ENCODE measurements at regions not wholly inside any gene's neighbourhood (a gene's known extent, or its start where the extent isn't known, plus 50 kb on each side); places are given as distances from the start of the nearest gene placed in this dataset.

GRCh38 chr7:114062810-114063209 is 144.0 kb upstream of the PPP1R3A start:
- no peaks in the 10 kb centered on the region for H3K36me3 ChIP-seq (ENCODE audit: control insufficient read depth in 2 of 2, insufficient read depth in 2 of 2, low read length in 2 of 2)
- no peaks in the 10 kb centered on the region for H3K9me3 ChIP-seq (ENCODE audit: control insufficient read depth in 2 of 2, low read length in 2 of 2)
- H3K27ac ChIP-seq (ENCODE audit: low read length) = no peak overlapping the region
- no peaks in the 10 kb centered on the region for H3K4me1 ChIP-seq (ENCODE audit: control insufficient read depth, insufficient read depth, low read length)
- H3K4me3 ChIP-seq (ENCODE audit: low read length in 2 of 2) = no peak overlapping the region
- H3K9ac ChIP-seq (ENCODE audit: low read length in 2 of 2) = no peak overlapping the region
- no peaks in the 10 kb centered on the region for H3K27me3 ChIP-seq (ENCODE audit: control insufficient read depth in 1 of 2, insufficient read depth in 2 of 2, low read length in 2 of 2)

GRCh38 chr7:114051871-114052331 is 133.1 kb upstream of the PPP1R3A start:
- H3K27me3 ChIP-seq (ENCODE audit: control insufficient read depth in 1 of 2, insufficient read depth in 2 of 2, low read length in 2 of 2) = no peaks in the 10 kb centered on the region
- no peaks in the 10 kb centered on the region for H3K9me3 ChIP-seq (ENCODE audit: control insufficient read depth in 2 of 2, low read length in 2 of 2)
- no peaks in the 10 kb centered on the region for H3K36me3 ChIP-seq (ENCODE audit: control insufficient read depth in 2 of 2, insufficient read depth in 2 of 2, low read length in 2 of 2)
- H3K4me1 ChIP-seq (ENCODE audit: control insufficient read depth, insufficient read depth, low read length) = no peaks in the 10 kb centered on the region
- H3K27ac ChIP-seq (ENCODE audit: low read length) = no peak overlapping the region
- no peak overlapping the region for H3K4me3 ChIP-seq (ENCODE audit: low read length in 2 of 2)
- H3K9ac ChIP-seq (ENCODE audit: low read length in 2 of 2) = no peak overlapping the region

- Histone ChIP-seq H3K9ac (ENCODE audit: low read length in 2 of 2) (no peak overlapping the region), H3K4me1 (ENCODE audit: control insufficient read depth, insufficient read depth, low read length) (no peaks in the 10 kb centered on the region), H3K27me3 (ENCODE audit: control insufficient read depth in 1 of 2, insufficient read depth in 2 of 2, low read length in 2 of 2) (no peaks in the 10 kb centered on the region), H3K9me3 (ENCODE audit: control insufficient read depth in 2 of 2, low read length in 2 of 2) (no peaks in the 10 kb centered on the region), H3K27ac (ENCODE audit: low read length) (no peak overlapping the region), H3K36me3 (ENCODE audit: control insufficient read depth in 2 of 2, insufficient read depth in 2 of 2, low read length in 2 of 2) (no peaks in the 10 kb centered on the region), H3K4me3 (ENCODE audit: low read length in 2 of 2) (no peak overlapping the region)
Measured at GRCh38 chr7:114050571-114050970, 131.8 kb upstream of the PPP1R3A start.

GRCh38 chr7:114048386-114049235 is 129.8 kb upstream of the PPP1R3A start:
- Histone ChIP-seq H3K9ac (ENCODE audit: low read length in 2 of 2) (no peak overlapping the region), H3K36me3 (ENCODE audit: control insufficient read depth in 2 of 2, insufficient read depth in 2 of 2, low read length in 2 of 2) (no peaks in the 10 kb centered on the region), H3K27me3 (ENCODE audit: control insufficient read depth in 1 of 2, insufficient read depth in 2 of 2, low read length in 2 of 2) (no peaks in the 10 kb centered on the region), H3K27ac (ENCODE audit: low read length) (no peak overlapping the region), H3K4me1 (ENCODE audit: control insufficient read depth, insufficient read depth, low read length) (no peaks in the 10 kb centered on the region), H3K4me3 (ENCODE audit: low read length in 2 of 2) (peak overlapping the region in 1 of 2 donors; percentile 55), H3K9me3 (ENCODE audit: control insufficient read depth in 2 of 2, low read length in 2 of 2) (no peaks in the 10 kb centered on the region)

- Histone ChIP-seq H3K36me3 (ENCODE audit: control insufficient read depth in 2 of 2, insufficient read depth in 2 of 2, low read length in 2 of 2) (no peaks in the 10 kb centered on the region), H3K9ac (ENCODE audit: low read length in 2 of 2) (no peak overlapping the region), H3K27me3 (ENCODE audit: control insufficient read depth in 1 of 2, insufficient read depth in 2 of 2, low read length in 2 of 2) (no peaks in the 10 kb centered on the region), H3K27ac (ENCODE audit: low read length) (no peak overlapping the region), H3K4me3 (ENCODE audit: low read length in 2 of 2) (peak overlapping the region in 1 of 2 donors; percentile 55), H3K9me3 (ENCODE audit: control insufficient read depth in 2 of 2, low read length in 2 of 2) (no peaks in the 10 kb centered on the region), H3K4me1 (ENCODE audit: control insufficient read depth, insufficient read depth, low read length) (no peaks in the 10 kb centered on the region)
Measured at GRCh38 chr7:114047889-114048288, 129.1 kb upstream of the PPP1R3A start.

- H3K36me3 ChIP-seq (ENCODE audit: control insufficient read depth in 2 of 2, insufficient read depth in 2 of 2, low read length in 2 of 2) = no peaks in the 10 kb centered on the region
- H3K4me3 ChIP-seq (ENCODE audit: low read length in 2 of 2) = no peak overlapping the region
- no peak overlapping the region for H3K9ac ChIP-seq (ENCODE audit: low read length in 2 of 2)
- no peaks in the 10 kb centered on the region for H3K9me3 ChIP-seq (ENCODE audit: control insufficient read depth in 2 of 2, low read length in 2 of 2)
- no peak overlapping the region for H3K27ac ChIP-seq (ENCODE audit: low read length)
- no peaks in the 10 kb centered on the region for H3K4me1 ChIP-seq (ENCODE audit: control insufficient read depth, insufficient read depth, low read length)
- H3K27me3 ChIP-seq (ENCODE audit: control insufficient read depth in 1 of 2, insufficient read depth in 2 of 2, low read length in 2 of 2) = no peaks in the 10 kb centered on the region
Measured at GRCh38 chr7:114033475-114033874, 114.7 kb upstream of the PPP1R3A start.

- no peak overlapping the region for H3K9ac ChIP-seq (ENCODE audit: low read length in 2 of 2)
- H3K4me3 ChIP-seq (ENCODE audit: low read length in 2 of 2) = no peak overlapping the region
- H3K4me1 ChIP-seq (ENCODE audit: control insufficient read depth, insufficient read depth, low read length) = no peaks in the 10 kb centered on the region
- no peak overlapping the region for H3K27ac ChIP-seq (ENCODE audit: low read length)
- no peaks in the 10 kb centered on the region for H3K9me3 ChIP-seq (ENCODE audit: control insufficient read depth in 2 of 2, low read length in 2 of 2)
- no peaks in the 10 kb centered on the region for H3K27me3 ChIP-seq (ENCODE audit: control insufficient read depth in 1 of 2, insufficient read depth in 2 of 2, low read length in 2 of 2)
- no peaks in the 10 kb centered on the region for H3K36me3 ChIP-seq (ENCODE audit: control insufficient read depth in 2 of 2, insufficient read depth in 2 of 2, low read length in 2 of 2)
Measured at GRCh38 chr7:114026486-114027089, 107.8 kb upstream of the PPP1R3A start.

- Histone ChIP-seq H3K4me3 (ENCODE audit: low read length in 2 of 2) (no peak overlapping the region), H3K4me1 (ENCODE audit: control insufficient read depth, insufficient read depth, low read length) (no peaks in the 10 kb centered on the region), H3K9me3 (ENCODE audit: control insufficient read depth in 2 of 2, low read length in 2 of 2) (no peaks in the 10 kb centered on the region), H3K27ac (ENCODE audit: low read length) (no peak overlapping the region), H3K36me3 (ENCODE audit: control insufficient read depth in 2 of 2, insufficient read depth in 2 of 2, low read length in 2 of 2) (no peaks in the 10 kb centered on the region), H3K27me3 (ENCODE audit: control insufficient read depth in 1 of 2, insufficient read depth in 2 of 2, low read length in 2 of 2) (no peaks in the 10 kb centered on the region), H3K9ac (ENCODE audit: low read length in 2 of 2) (no peak overlapping the region)
Measured at GRCh38 chr7:114021135-114021534, 102.3 kb upstream of the PPP1R3A start.

GRCh38 chr7:114008696-114009095 is 89.9 kb upstream of the PPP1R3A start:
- Histone ChIP-seq H3K27ac (ENCODE audit: low read length) (no peak overlapping the region), H3K9me3 (ENCODE audit: control insufficient read depth in 2 of 2, low read length in 2 of 2) (no peaks in the 10 kb centered on the region), H3K36me3 (ENCODE audit: control insufficient read depth in 2 of 2, insufficient read depth in 2 of 2, low read length in 2 of 2) (no peaks in the 10 kb centered on the region), H3K9ac (ENCODE audit: low read length in 2 of 2) (no peak overlapping the region), H3K27me3 (ENCODE audit: control insufficient read depth in 1 of 2, insufficient read depth in 2 of 2, low read length in 2 of 2) (no peaks in the 10 kb centered on the region), H3K4me1 (ENCODE audit: control insufficient read depth, insufficient read depth, low read length) (no peaks in the 10 kb centered on the region), H3K4me3 (ENCODE audit: low read length in 2 of 2) (no peak overlapping the region)

- Histone ChIP-seq H3K9me3 (ENCODE audit: control insufficient read depth in 2 of 2, low read length in 2 of 2) (no peaks in the 10 kb centered on the region), H3K36me3 (ENCODE audit: control insufficient read depth in 2 of 2, insufficient read depth in 2 of 2, low read length in 2 of 2) (no peaks in the 10 kb centered on the region), H3K4me3 (ENCODE audit: low read length in 2 of 2) (no peak overlapping the region), H3K9ac (ENCODE audit: low read length in 2 of 2) (no peak overlapping the region), H3K27me3 (ENCODE audit: control insufficient read depth in 1 of 2, insufficient read depth in 2 of 2, low read length in 2 of 2) (no peaks in the 10 kb centered on the region), H3K27ac (ENCODE audit: low read length) (no peak overlapping the region), H3K4me1 (ENCODE audit: control insufficient read depth, insufficient read depth, low read length) (no peaks in the 10 kb centered on the region)
Measured at GRCh38 chr7:114007386-114007785, 88.6 kb upstream of the PPP1R3A start.

GRCh38 chr7:113998934-113999333 is 80.1 kb upstream of the PPP1R3A start:
- no peaks in the 10 kb centered on the region for H3K36me3 ChIP-seq (ENCODE audit: control insufficient read depth in 2 of 2, insufficient read depth in 2 of 2, low read length in 2 of 2)
- no peak overlapping the region for H3K4me3 ChIP-seq (ENCODE audit: low read length in 2 of 2)
- H3K27ac ChIP-seq (ENCODE audit: low read length) = no peak overlapping the region
- H3K9ac ChIP-seq (ENCODE audit: low read length in 2 of 2) = no peak overlapping the region
- H3K27me3 ChIP-seq (ENCODE audit: control insufficient read depth in 1 of 2, insufficient read depth in 2 of 2, low read length in 2 of 2) = no peaks in the 10 kb centered on the region
- no peaks in the 10 kb centered on the region for H3K4me1 ChIP-seq (ENCODE audit: control insufficient read depth, insufficient read depth, low read length)
- H3K9me3 ChIP-seq (ENCODE audit: control insufficient read depth in 2 of 2, low read length in 2 of 2) = peaks cover 0 to 3% of the 10 kb centered on the region in 2 donors

All from stomach smooth muscle (tissue), 2 donors.